AG09309 (cell line): ENCODE measurements at regions not wholly inside any gene's neighbourhood (a gene's known extent, or its start where the extent isn't known, plus 50 kb on each side); places are given as distances from the start of the nearest gene placed in this dataset.

Experiments used
- DNase-seq: peaks from one replicate; pipeline ENCODE4 v3.0.0-alpha.2; 2010; ENCODE audit warnings: low read depth
- H3K4me3 ChIP-seq: 2 replicates; pipeline ENCODE4 v1.5.1; 2011; ENCODE audit warnings: mild to moderate bottlenecking, low read depth, low read length, moderate library complexity; ENCODE audit not compliant: control insufficient read depth
- CTCF ChIP-seq: IDR thresholded peaks from 2 replicates; pipeline ENCODE4 v1.5.1; 2011; ENCODE audit warnings: mild to moderate bottlenecking, low read depth, low read length, inconsistent platforms; ENCODE audit not compliant: insufficient read depth, control insufficient read depth; ENCODE audit errors: missing control alignments

DNA sequence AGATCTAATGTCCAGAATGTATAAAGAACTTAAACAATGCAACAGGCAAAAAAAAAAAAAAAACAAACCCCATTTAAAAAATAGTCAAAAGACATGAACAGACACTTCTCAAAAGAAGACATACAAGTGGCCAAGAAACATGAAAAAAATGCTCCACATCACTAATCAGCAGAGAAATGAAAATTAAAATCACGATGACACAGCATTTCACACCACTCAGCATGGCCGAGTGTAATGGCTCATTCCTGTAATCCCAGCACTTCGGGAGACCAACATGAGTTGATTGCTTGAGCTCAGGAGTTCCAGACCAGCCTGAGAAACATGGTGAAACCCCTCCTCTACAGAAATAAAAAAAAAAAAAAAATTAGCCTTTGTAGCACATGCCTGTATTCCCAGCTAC lies 701.4 kb upstream of the NRSN1 start:
- no peak overlapping the region for H3K4me3 ChIP-seq
- DNase-seq = no peak
- no peak for TF ChIP-seq CTCF

- no peak overlapping the region for H3K4me3 ChIP-seq
- no peak for DNase-seq
- TF ChIP-seq CTCF = no peak
These were observed 690.9 kb upstream of the NRSN1 start for GRCh38 chr6:23435126-23435525.

DNA sequence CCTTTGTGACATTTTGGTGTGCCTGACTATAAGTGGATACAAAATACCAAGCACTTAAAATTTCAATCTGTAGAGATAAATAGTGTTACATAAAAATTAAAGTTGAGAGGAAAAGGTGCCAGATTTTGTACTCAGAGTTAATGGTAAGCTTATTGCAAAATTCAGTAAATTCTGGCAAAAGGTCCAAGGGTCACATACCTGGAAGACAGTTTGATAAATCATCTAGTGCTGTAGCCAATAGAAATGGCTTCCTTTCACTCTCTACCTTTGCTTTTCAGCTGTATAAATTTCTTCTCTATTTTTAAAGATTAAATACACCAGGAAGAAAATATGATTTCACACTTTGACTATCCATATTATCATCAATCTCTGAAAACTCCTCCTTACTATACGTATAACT lies 690.2 kb upstream of the NRSN1 start:
- DNase-seq = no peak
- no peak for TF ChIP-seq CTCF
- no peak overlapping the region for H3K4me3 ChIP-seq

- DNase-seq = no peak
- no peak for TF ChIP-seq CTCF
- no peak overlapping the region for H3K4me3 ChIP-seq
These were observed 684.1 kb upstream of the NRSN1 start for GRCh38 chr6:23441808-23442461.

DNA sequence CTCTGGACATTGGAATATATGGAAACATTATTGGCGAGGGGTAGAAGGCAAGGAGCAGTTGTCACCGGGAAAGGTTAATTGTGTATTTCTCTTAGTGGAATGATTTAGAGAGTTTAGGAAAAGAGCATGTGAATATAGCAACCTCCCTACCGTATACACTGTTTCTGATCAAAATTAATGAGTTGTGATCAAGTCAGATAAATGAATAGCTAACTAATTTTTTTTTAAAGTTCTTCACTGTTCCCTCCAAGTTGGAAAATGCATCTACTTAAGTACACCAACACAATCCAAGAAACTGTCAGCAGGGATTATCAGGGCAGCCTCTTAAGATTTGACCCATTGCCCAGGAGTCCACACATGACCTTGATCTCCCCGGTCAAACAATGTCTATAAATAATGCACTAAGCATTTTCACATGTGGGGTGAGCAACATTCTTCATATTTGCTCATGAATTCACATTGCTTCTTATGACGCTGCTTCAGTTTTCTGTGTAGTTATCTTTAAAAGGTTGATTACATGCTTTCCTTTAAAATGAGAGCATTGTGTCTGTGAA lies 680.8 kb upstream of the NRSN1 start:
- no peak overlapping the region for H3K4me3 ChIP-seq
- no peak for TF ChIP-seq CTCF
- DNase-seq = no peak

DNA sequence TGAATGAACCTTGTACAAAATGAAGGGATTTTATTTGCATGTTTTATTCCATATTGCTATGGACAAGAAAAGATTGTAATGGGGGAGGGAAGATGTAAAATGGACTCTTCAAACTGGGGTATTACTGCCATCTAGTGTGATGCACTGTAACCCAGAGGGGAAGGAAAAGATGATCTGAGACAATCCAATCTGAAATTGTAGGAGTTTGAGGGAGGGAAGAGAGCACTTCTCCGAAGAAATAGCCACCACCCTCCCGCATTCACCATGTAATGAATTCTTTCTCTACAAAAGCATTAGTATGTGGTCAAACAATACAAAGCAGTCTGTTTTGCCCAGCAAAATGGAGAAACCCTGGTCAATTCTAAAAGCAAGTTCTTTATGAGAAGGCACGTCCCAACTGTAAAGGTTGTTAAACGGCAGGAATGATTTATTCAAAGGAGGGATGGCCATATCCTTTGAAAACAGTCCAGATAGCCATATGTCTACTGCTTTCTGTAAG lies 679.5 kb upstream of the NRSN1 start:
- DNase-seq = no peak
- H3K4me3 ChIP-seq = no peak overlapping the region
- TF ChIP-seq CTCF = peak; percentile 74
